HepG2 (cell line): ENCODE measurements at regions not wholly inside any gene's neighbourhood (a gene's known extent, or its start where the extent isn't known, plus 50 kb on each side); places are given as distances from the start of the nearest gene placed in this dataset.

Source experiments
- ATAC-seq: fragments of 200-7000 bp; cut with Tn5 transposase; 3 replicates; pipeline ENCODE4 v1.9.1; 2020; ENCODE audit warnings: mild to moderate bottlenecking, moderate library complexity
- BruUV-seq: library from RNA; stranded (reverse); fragments of 400-500 nt; replicated peaks from 2 replicates; lab custom pipeline; 2021; lab: Mats Ljungman, UMichigan
- CTCF ChIA-PET: fragments of 300-600 bp; formaldehyde crosslinking; extraction: SDS; loops from one replicate; lab custom pipeline; 2021; ENCODE audit warnings: low total read pairs, inconsistent platforms, low intra/inter-chr PET ratio; lab: Yijun Ruan, JAX
- POLR2A ChIA-PET: fragments of 350-600 bp; sonication (Branson Sonifier 250); formaldehyde crosslinking; loops from one replicate; lab custom pipeline; 2020; ENCODE audit warnings: antibody characterized with exemption, inconsistent platforms; lab: Yijun Ruan, JAX
- DNase-seq: peaks from one replicate; pipeline ENCODE4 v3.0.0-alpha.2; 2015; ENCODE audit warnings: low spot score
- FAIRE-seq: peaks from 3 replicates; lab custom pipeline; 2011; peaks lifted over from hg19 to GRCh38; lab: Jason Lieb, UNC
- H2AFZ ChIP-seq: one replicate; pipeline ENCODE4 v1.6.1; 2011; ENCODE audit warnings: low read length, inconsistent platforms
- H3K27ac ChIP-seq: fragments of 300-600 bp; 3 replicates; pipeline ENCODE4 v1.8.0; 2011; ENCODE audit warnings: mixed run types, mild to moderate bottlenecking, mixed read lengths, low read length, inconsistent platforms; ENCODE audit not compliant: insufficient read depth; ENCODE audit errors: extremely low read length
- H3K27me3 ChIP-seq, 2 experiments: fragments of 200-600 bp in 1 of 2; 2 replicates in 1 of 2; 3 replicates in 1 of 2; pipeline versions ENCODE4 v1.6.0 to v1.8.0; 2011; ENCODE audit warnings: low read length in 2 of 2, mild to moderate bottlenecking in 2 of 2, moderate library complexity in 2 of 2, inconsistent platforms in 1 of 2; ENCODE audit not compliant: insufficient read depth in 2 of 2, control insufficient read depth in 1 of 2
- H3K36me3 ChIP-seq, 2 experiments: fragments of 200-600 bp in 1 of 2; replicated peaks in 1 of 2; 2 replicates in 1 of 2; 3 replicates in 1 of 2; pipeline versions ENCODE4 v1.5.1 to v1.8.0; 2011; ENCODE audit warnings: low read length in 2 of 2, inconsistent platforms in 1 of 2; ENCODE audit not compliant: insufficient read depth in 2 of 2, control insufficient read depth in 1 of 2
- H3K4me1 ChIP-seq: 2 replicates; pipeline ENCODE4 v1.5.1; 2012; ENCODE audit warnings: low read length, inconsistent platforms; ENCODE audit not compliant: insufficient read depth
- H3K4me2 ChIP-seq: 2 replicates; pipeline ENCODE4 v1.6.0; 2011; ENCODE audit warnings: low read depth, low read length, inconsistent platforms
- H3K4me3 ChIP-seq, 3 experiments: fragments of 200-600 bp in 1 of 3; sonication (generic), shearing (Covaris generic) in 1 of 3; replicated peaks in 1 of 3; 2 replicates each; pipeline ENCODE4 v1.5.1; 2011 to 2016; ENCODE audit warnings: low read length in 3 of 3, inconsistent platforms in 2 of 3, low read depth in 2 of 3, mild to moderate bottlenecking in 2 of 3, control low read depth in 1 of 3, mixed read lengths in 1 of 3; ENCODE audit not compliant: insufficient read depth in 1 of 3
- H3K79me2 ChIP-seq: one replicate; pipeline ENCODE4 v1.6.1; 2011; ENCODE audit warnings: low read length, inconsistent platforms; ENCODE audit not compliant: insufficient read depth
- H3K9ac ChIP-seq: 2 replicates; pipeline ENCODE4 v1.6.0; 2011; ENCODE audit warnings: mild to moderate bottlenecking, low read depth, low read length, inconsistent platforms; ENCODE audit not compliant: insufficient read depth
- H3K9me3 ChIP-seq: 2 replicates; pipeline ENCODE4 v1.5.1; 2012; ENCODE audit warnings: mild to moderate bottlenecking, low read length
- H4K20me1 ChIP-seq: 2 replicates; pipeline ENCODE4 v1.6.0; 2011; ENCODE audit warnings: inconsistent platforms, mild to moderate bottlenecking, low read length, moderate library complexity; ENCODE audit not compliant: insufficient read depth
- FOSL1 ChIP-seq: sonication (generic); formaldehyde crosslinking; IDR thresholded peaks from 2 replicates; pipeline ENCODE4 v1.9.0; 2021; ENCODE audit warnings: missing genetic modification reagents, borderline replicate concordance
- NCOA1 ChIP-seq: sonication (generic); formaldehyde crosslinking; IDR thresholded peaks from 2 replicates; pipeline ENCODE4 v1.9.0; 2021; ENCODE audit warnings: missing genetic modification reagents
- NFKB2 ChIP-seq: sonication (generic); formaldehyde crosslinking; IDR thresholded peaks from 2 replicates; pipeline ENCODE4 v1.4.0; 2020; ENCODE audit warnings: missing genetic modification reagents, borderline replicate concordance
- PHF8 ChIP-seq: sonication (generic); formaldehyde crosslinking; IDR thresholded peaks from 2 replicates; pipeline ENCODE4 v1.5.0; 2020; ENCODE audit warnings: missing genetic modification reagents
- SMAD9 ChIP-seq: sonication (generic); formaldehyde crosslinking; IDR thresholded peaks from 2 replicates; pipeline ENCODE4 v1.5.1; 2020; ENCODE audit warnings: mild to moderate bottlenecking, missing genetic modification reagents
- TOPORS ChIP-seq: sonication (generic); formaldehyde crosslinking; IDR thresholded peaks from 2 replicates; pipeline ENCODE4 v1.8.0; 2023; ENCODE audit warnings: mild to moderate bottlenecking, missing genetic modification reagents
- ZNF124 ChIP-seq: sonication (generic); formaldehyde crosslinking; IDR thresholded peaks from 2 replicates; pipeline ENCODE4 v1.4.0; 2020; ENCODE audit warnings: missing genetic modification reagents
- ZNF234 ChIP-seq: sonication (generic); formaldehyde crosslinking; conservative IDR thresholded peaks from 2 replicates; pipeline ENCODE4 v1.5.1; 2020; ENCODE audit warnings: mild to moderate bottlenecking, missing genetic modification reagents
- ZNF430 ChIP-seq: sonication (generic); formaldehyde crosslinking; IDR thresholded peaks from 2 replicates; pipeline ENCODE4 v1.9.0; 2021; ENCODE audit warnings: mild to moderate bottlenecking, missing genetic modification reagents
- ZNF431 ChIP-seq: sonication (generic); formaldehyde crosslinking; IDR thresholded peaks from 2 replicates; pipeline ENCODE4 v1.9.0; 2022; ENCODE audit warnings: missing genetic modification reagents, low read depth, mild to moderate bottlenecking, borderline replicate concordance
- ZNF556 ChIP-seq: sonication (generic); formaldehyde crosslinking; IDR thresholded peaks from 2 replicates; pipeline ENCODE4 v1.4.0; 2020; ENCODE audit warnings: mild to moderate bottlenecking, missing genetic modification reagents, borderline replicate concordance
- ZNF75D ChIP-seq: sonication (generic); formaldehyde crosslinking; IDR thresholded peaks from 2 replicates; pipeline ENCODE4 v1.8.1; 2023; ENCODE audit warnings: missing genetic modification reagents, mild to moderate bottlenecking, borderline replicate concordance
- ZNF850 ChIP-seq: sonication (generic); formaldehyde crosslinking; conservative IDR thresholded peaks from 2 replicates; pipeline ENCODE4 v1.9.0; 2021; ENCODE audit warnings: mild to moderate bottlenecking, missing genetic modification reagents
- ZSCAN30 ChIP-seq: sonication (generic); formaldehyde crosslinking; IDR thresholded peaks from 2 replicates; pipeline ENCODE4 v1.5.0; 2020; ENCODE audit warnings: mild to moderate bottlenecking, missing genetic modification reagents
- WGBS: methylation state at CpG from one replicate; pipeline ENCODE4 v1.1.6; 2017; ENCODE audit warnings: low lambda C conversion rate; 5-methylcytosine and 5-hydroxymethylcytosine counted together
- in situ Hi-C: cut with HindIII; loops from 2 replicates; pipeline ENCODE4 v1.10.0; 2017; ENCODE audit warnings: low pct_unique_long_range_greater_than_20kb; ENCODE audit not compliant: extremely low pct_ligation_motif_present
- intact Hi-C: fragments of 100-400 bp; cut with micrococcal nuclease; formaldehyde crosslinking; loops from one replicate; pipeline ENCODE4 v1.10.0; 2022; ENCODE audit not compliant: unreplicated experiment
- TF ChIP-seq, protein P1 (sequence below): sonication (generic); formaldehyde crosslinking; IDR thresholded peaks from 2 replicates; pipeline ENCODE4 v1.5.0; 2020; ENCODE audit warnings: missing genetic modification reagents
- TF ChIP-seq, protein P2 (sequence below): sonication (generic); formaldehyde crosslinking; IDR thresholded peaks from 2 replicates; pipeline ENCODE4 v1.9.0; 2021; ENCODE audit warnings: missing genetic modification reagents, borderline replicate concordance
- TF ChIP-seq, protein P3 (sequence below): sonication (generic); formaldehyde crosslinking; IDR thresholded peaks from 2 replicates; pipeline ENCODE4 v1.9.0; 2021; ENCODE audit warnings: mild to moderate bottlenecking, missing genetic modification reagents

DNA sequence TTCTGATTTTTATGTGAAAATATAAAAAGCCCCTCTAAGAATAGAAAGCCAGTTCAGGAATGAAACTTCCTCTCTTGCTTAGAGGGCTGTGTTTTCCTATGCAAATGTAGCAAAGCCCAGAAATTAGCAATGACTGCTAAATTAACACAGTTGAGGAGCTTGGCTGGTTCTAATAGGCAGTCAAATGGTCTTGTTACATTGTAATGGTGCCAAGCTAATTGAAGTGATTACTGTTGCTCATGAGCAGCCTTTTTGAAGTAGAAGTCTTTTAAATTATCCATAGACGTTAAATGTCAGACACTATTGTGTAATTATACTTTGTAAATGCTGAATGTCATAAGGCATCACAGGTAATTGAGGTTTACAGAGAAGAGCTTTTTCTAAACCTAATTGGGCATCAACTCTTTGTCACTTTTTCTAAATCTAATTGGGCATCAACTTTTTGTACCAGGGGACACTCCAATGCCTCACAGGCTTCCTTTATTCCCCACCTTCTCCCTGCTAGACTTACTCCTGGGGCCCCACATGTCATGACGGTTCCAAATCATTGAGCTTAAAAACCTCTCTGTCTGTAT, 229.1 kb downstream of the PSAT1 start (continued):
- TF ChIP-seq, protein P1, sequence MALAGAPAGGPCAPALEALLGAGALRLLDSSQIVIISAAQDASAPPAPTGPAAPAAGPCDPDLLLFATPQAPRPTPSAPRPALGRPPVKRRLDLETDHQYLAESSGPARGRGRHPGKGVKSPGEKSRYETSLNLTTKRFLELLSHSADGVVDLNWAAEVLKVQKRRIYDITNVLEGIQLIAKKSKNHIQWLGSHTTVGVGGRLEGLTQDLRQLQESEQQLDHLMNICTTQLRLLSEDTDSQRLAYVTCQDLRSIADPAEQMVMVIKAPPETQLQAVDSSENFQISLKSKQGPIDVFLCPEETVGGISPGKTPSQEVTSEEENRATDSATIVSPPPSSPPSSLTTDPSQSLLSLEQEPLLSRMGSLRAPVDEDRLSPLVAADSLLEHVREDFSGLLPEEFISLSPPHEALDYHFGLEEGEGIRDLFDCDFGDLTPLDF (CRISPR knock-in tag) = no peak
- TF ChIP-seq PHF8 (no peak), ZNF850 (CRISPR knock-in tag) (no peak), ZNF124 (no peak), ZNF430 (CRISPR knock-in tag) (no peak)

DNA sequence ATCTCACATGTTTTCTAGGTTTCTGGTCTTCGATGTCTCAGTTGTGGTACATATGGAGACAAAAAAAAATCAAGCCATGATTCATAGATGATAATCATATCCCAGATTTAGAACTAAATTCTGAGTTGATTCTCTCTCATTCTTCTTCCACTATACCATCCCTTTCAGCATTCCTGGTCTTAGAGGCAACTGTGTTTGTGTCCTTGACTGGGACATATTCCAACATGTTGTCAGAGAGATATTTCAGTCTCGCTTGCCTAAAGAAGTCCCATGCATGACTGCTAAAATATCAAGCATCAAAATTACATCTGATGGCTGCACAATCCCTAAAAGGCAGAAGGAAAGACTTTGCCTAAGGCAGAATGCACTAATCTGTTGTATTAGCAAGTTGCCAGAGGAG, 236.6 kb downstream of the PSAT1 start:
- Histone ChIP-seq H3K79me2 (no peaks in the 10 kb centered on the region), H3K27ac (no peak overlapping the region), H3K27me3 (no peaks in the 10 kb centered on the region), H3K4me2 (no peak overlapping the region), H3K4me1 (no peaks in the 10 kb centered on the region), H3K9ac (no peak overlapping the region), H3K4me3 (no peak overlapping the region), H4K20me1 (no peaks in the 10 kb centered on the region), H3K36me3 (no peaks in the 10 kb centered on the region), H3K9me3 (no peaks in the 10 kb centered on the region), H2AFZ (no peak overlapping the region)
- ATAC-seq (no peak), FAIRE-seq (no peak), DNase-seq (no peak)
- no TSS peak for BruUV-seq
- intact Hi-C loops (no loop called here), in situ Hi-C loops (no loop called here)
- POLR2A ChIA-PET = no interaction called here
- CTCF ChIA-PET = no interaction called here
- WGBS = 7% methylated on average over 2 of the region's 2 CpGs
- TF ChIP-seq ZNF431 (CRISPR knock-in tag) (no peak), TOPORS (CRISPR knock-in tag) (no peak), ZSCAN30 (CRISPR knock-in tag) (no peak), NCOA1 (CRISPR knock-in tag) (no peak), ZNF75D (no peak), FOSL1 (no peak), ZNF556 (CRISPR knock-in tag) (no peak), NFKB2 (CRISPR knock-in tag) (no peak), SMAD9 (no peak), ZNF234 (CRISPR knock-in tag) (no peak)
- TF ChIP-seq, protein P2, sequence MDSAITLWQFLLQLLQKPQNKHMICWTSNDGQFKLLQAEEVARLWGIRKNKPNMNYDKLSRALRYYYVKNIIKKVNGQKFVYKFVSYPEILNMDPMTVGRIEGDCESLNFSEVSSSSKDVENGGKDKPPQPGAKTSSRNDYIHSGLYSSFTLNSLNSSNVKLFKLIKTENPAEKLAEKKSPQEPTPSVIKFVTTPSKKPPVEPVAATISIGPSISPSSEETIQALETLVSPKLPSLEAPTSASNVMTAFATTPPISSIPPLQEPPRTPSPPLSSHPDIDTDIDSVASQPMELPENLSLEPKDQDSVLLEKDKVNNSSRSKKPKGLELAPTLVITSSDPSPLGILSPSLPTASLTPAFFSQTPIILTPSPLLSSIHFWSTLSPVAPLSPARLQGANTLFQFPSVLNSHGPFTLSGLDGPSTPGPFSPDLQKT (CRISPR knock-in tag) = no peak
- TF ChIP-seq, protein P3, sequence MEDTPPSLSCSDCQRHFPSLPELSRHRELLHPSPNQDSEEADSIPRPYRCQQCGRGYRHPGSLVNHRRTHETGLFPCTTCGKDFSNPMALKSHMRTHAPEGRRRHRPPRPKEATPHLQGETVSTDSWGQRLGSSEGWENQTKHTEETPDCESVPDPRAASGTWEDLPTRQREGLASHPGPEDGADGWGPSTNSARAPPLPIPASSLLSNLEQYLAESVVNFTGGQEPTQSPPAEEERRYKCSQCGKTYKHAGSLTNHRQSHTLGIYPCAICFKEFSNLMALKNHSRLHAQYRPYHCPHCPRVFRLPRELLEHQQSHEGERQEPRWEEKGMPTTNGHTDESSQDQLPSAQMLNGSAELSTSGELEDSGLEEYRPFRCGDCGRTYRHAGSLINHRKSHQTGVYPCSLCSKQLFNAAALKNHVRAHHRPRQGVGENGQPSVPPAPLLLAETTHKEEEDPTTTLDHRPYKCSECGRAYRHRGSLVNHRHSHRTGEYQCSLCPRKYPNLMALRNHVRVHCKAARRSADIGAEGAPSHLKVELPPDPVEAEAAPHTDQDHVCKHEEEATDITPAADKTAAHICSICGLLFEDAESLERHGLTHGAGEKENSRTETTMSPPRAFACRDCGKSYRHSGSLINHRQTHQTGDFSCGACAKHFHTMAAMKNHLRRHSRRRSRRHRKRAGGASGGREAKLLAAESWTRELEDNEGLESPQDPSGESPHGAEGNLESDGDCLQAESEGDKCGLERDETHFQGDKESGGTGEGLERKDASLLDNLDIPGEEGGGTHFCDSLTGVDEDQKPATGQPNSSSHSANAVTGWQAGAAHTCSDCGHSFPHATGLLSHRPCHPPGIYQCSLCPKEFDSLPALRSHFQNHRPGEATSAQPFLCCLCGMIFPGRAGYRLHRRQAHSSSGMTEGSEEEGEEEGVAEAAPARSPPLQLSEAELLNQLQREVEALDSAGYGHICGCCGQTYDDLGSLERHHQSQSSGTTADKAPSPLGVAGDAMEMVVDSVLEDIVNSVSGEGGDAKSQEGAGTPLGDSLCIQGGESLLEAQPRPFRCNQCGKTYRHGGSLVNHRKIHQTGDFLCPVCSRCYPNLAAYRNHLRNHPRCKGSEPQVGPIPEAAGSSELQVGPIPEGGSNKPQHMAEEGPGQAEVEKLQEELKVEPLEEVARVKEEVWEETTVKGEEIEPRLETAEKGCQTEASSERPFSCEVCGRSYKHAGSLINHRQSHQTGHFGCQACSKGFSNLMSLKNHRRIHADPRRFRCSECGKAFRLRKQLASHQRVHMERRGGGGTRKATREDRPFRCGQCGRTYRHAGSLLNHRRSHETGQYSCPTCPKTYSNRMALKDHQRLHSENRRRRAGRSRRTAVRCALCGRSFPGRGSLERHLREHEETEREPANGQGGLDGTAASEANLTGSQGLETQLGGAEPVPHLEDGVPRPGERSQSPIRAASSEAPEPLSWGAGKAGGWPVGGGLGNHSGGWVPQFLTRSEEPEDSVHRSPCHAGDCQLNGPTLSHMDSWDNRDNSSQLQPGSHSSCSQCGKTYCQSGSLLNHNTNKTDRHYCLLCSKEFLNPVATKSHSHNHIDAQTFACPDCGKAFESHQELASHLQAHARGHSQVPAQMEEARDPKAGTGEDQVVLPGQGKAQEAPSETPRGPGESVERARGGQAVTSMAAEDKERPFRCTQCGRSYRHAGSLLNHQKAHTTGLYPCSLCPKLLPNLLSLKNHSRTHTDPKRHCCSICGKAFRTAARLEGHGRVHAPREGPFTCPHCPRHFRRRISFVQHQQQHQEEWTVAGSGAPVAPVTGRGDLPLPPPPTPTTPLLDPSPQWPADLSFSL (CRISPR knock-in tag) = no peak
